ENCODE measurements at regions not wholly inside any gene's neighbourhood (a gene's known extent, or its start where the extent isn't known, plus 50 kb on each side); places are given as distances from the start of the nearest gene placed in this dataset.

- no peak for DNase-seq
These were observed 94.8 kb upstream of the CYP1B1 start for GRCh38 chr2:38170733-38171132.

GRCh38 chr2:38170067-38170466 is 94.1 kb upstream of the CYP1B1 start:
- DNase-seq = no peak

- no peak for DNase-seq
These were observed 92.9 kb upstream of the CYP1B1 start for GRCh38 chr2:38168710-38169480.

GRCh38 chr2:38167968-38168350 is 92.0 kb upstream of the CYP1B1 start:
- DNase-seq = no peak

- no peak for DNase-seq
These were observed 89.7 kb upstream of the CYP1B1 start for GRCh38 chr2:38165698-38166097.

GRCh38 chr2:38164881-38165280 is 88.9 kb upstream of the CYP1B1 start:
- no peak for DNase-seq

GRCh38 chr2:38163579-38163978 is 87.6 kb upstream of the CYP1B1 start:
- no peak for DNase-seq

- DNase-seq = peak; percentile 38
These were observed 87.1 kb upstream of the CYP1B1 start for GRCh38 chr2:38163006-38163405.

GRCh38 chr2:38160516-38160915 is 84.6 kb upstream of the CYP1B1 start:
- no peak for DNase-seq

GRCh38 chr2:38159597-38159996 is 83.6 kb upstream of the CYP1B1 start:
- DNase-seq = no peak

- no peak for DNase-seq
These were observed 83.2 kb upstream of the CYP1B1 start for GRCh38 chr2:38159191-38159590.

- DNase-seq = no peak
These were observed 82.6 kb upstream of the CYP1B1 start for GRCh38 chr2:38158378-38159118.

- DNase-seq = no peak
These were observed 80.5 kb upstream of the CYP1B1 start for GRCh38 chr2:38156436-38156835.

- DNase-seq = no peak
These were observed 79.1 kb upstream of the CYP1B1 start for GRCh38 chr2:38155015-38155414.

- no peak for DNase-seq
These were observed 78.4 kb upstream of the CYP1B1 start for GRCh38 chr2:38154395-38154794.

- DNase-seq = no peak
These were observed 77.7 kb upstream of the CYP1B1 start for GRCh38 chr2:38153476-38154135.

GRCh38 chr2:38152913-38153312 is 77.0 kb upstream of the CYP1B1 start:
- DNase-seq = no peak

- DNase-seq = no peak
These were observed 76.1 kb upstream of the CYP1B1 start for GRCh38 chr2:38152035-38152434.

- no peak for DNase-seq
These were observed 73.6 kb upstream of the CYP1B1 start for GRCh38 chr2:38149531-38149930.

GRCh38 chr2:38148501-38148900 is 72.5 kb upstream of the CYP1B1 start:
- no peak for DNase-seq

GRCh38 chr2:38147333-38148121 is 71.6 kb upstream of the CYP1B1 start:
- DNase-seq = no peak

- DNase-seq = peak; percentile 18
These were observed 71.0 kb upstream of the CYP1B1 start for GRCh38 chr2:38146907-38147307.

GRCh38 chr2:38146275-38146906 is 70.4 kb upstream of the CYP1B1 start:
- DNase-seq = no peak

Measured in DMS53 (cell line).